Activated naive CD8-positive, alpha-beta T cell (primary cell): ENCODE measurements at regions not wholly inside any gene's neighbourhood (a gene's known extent, or its start where the extent isn't known, plus 50 kb on each side); places are given as distances from the start of the nearest gene placed in this dataset.

Experiments
- H3K27ac Mint-ChIP-seq: one replicate; pipeline ENCODE4 v1.8.0; 2021; ENCODE audit warnings: mixed read lengths
- H3K27me3 Mint-ChIP-seq: one replicate; pipeline ENCODE4 v1.8.0; 2021; ENCODE audit warnings: mixed read lengths
- H3K36me3 Mint-ChIP-seq: one replicate; pipeline ENCODE4 v1.8.0; 2021; ENCODE audit warnings: mixed read lengths
- H3K4me1 Mint-ChIP-seq: one replicate; pipeline ENCODE4 v1.8.0; 2021; ENCODE audit warnings: low read depth, mixed read lengths
- H3K4me3 Mint-ChIP-seq: one replicate; pipeline ENCODE4 v1.8.0; 2021; ENCODE audit warnings: mild to moderate bottlenecking, mixed read lengths
- H3K9me3 Mint-ChIP-seq: one replicate; pipeline ENCODE4 v1.8.0; 2021; ENCODE audit warnings: low read depth, mixed read lengths

GRCh38 chr22:49571326-49571725, 256.3 kb downstream of the BRD1 start:
- H3K4me1 Mint-ChIP-seq, result no peaks in the 10 kb centered on the region
- no peak overlapping the region for H3K4me3 Mint-ChIP-seq
- H3K36me3 Mint-ChIP-seq, result peaks cover 6% of the 10 kb centered on the region
- H3K27ac Mint-ChIP-seq, result no peak overlapping the region
- H3K9me3 Mint-ChIP-seq, result no peaks in the 10 kb centered on the region
- H3K27me3 Mint-ChIP-seq, result no peaks in the 10 kb centered on the region

GRCh38 chr22:49570032-49570848, 257.4 kb downstream of the BRD1 start:
- Mint-ChIP-seq H3K36me3 (peaks cover 6% of the 10 kb centered on the region), H3K4me3 (no peak overlapping the region), H3K4me1 (no peaks in the 10 kb centered on the region), H3K9me3 (no peaks in the 10 kb centered on the region), H3K27ac (no peak overlapping the region), H3K27me3 (no peaks in the 10 kb centered on the region)

DNA sequence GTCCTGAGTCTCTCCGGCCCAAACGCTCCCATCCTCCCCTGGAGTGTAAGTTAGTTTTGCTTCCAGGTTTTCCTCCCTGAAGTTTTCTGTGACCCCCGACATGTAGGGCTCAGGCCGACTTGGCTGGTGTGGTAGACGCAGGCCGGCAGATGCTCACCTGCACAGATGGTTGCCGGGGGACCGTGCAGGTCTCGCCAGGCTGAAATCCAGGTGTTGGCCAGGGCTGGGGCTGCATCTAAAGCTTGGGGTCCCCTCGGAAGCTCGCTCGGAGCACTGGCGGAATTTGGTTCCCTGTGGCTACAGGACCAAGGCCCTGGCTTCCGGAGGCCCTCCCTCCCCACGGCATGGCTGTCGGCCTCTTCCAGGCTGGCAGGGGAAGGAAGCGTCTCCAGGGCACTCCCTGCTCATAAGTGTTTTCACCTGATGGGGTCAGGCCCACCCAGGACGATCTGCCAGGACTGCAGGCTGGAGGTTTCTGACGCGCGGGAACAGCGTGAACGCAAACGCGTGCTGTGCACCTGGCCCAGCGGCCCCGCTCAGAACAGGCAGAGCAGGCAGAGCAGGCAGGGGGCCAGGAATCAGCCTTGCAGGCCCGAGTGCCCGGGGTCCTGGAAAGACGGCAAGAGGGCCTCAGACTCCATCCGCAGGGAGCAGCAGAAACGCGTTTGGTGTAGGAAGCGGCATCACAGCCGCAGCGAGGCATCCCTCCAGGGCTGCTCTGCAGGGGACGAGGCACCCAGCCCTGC, 258.2 kb downstream of the BRD1 start:
- Mint-ChIP-seq H3K27me3 (no peaks in the 10 kb centered on the region), H3K27ac (no peak overlapping the region), H3K9me3 (no peaks in the 10 kb centered on the region), H3K4me1 (no peaks in the 10 kb centered on the region), H3K36me3 (peaks cover 6% of the 10 kb centered on the region), H3K4me3 (no peak overlapping the region)

- no peak overlapping the region for H3K4me3 Mint-ChIP-seq
- peaks cover 3% of the 10 kb centered on the region for H3K36me3 Mint-ChIP-seq
- no peaks in the 10 kb centered on the region for H3K4me1 Mint-ChIP-seq
- no peaks in the 10 kb centered on the region for H3K27me3 Mint-ChIP-seq
- no peak overlapping the region for H3K27ac Mint-ChIP-seq
- H3K9me3 Mint-ChIP-seq, result no peaks in the 10 kb centered on the region
These were observed 258.9 kb downstream of the BRD1 start for GRCh38 chr22:49568751-49569285.

DNA sequence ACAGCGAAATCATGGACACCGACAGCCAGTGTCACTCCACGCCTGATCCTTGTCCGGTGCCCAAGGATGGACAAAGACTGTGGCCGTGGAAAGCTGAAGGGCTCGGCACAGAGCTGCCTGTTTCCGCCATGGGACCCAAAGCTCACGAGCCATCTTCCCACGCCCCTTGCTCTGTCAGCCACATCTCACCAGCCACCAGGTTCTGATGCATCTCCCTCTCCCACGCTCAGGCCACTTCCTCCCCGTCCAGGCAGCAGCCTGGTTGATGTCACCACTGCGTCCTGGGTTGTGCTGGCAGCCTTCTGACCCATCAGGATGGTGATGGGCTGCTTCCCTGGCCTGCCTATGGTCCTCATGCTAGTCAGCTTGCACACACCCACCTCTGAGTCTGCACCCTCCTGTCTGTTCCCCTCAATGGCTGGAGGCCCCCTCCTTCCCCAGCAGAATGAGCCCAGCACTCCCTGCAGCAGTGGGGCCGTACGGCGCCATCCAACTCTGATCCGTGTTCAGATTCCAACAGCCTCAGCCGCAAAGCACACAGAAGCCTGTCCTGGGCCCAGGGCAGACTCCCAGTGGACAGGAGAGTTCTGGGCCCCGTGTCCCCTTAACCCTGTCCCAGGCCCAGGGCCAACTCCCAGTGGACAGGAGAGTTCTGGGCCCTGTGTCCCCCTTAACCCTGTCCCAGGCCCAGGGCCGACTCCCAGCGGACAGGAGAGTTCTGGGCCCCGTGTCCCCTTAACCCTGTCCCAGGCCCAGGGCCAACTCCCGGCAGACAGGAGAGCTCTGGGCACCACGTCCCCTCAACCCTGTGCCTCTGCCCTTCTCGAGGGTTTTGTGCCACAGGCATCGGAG, 259.5 kb downstream of the BRD1 start:
- Mint-ChIP-seq H3K36me3 (peaks cover 3% of the 10 kb centered on the region), H3K27me3 (no peaks in the 10 kb centered on the region), H3K9me3 (no peaks in the 10 kb centered on the region), H3K4me3 (no peak overlapping the region), H3K4me1 (no peaks in the 10 kb centered on the region), H3K27ac (no peak overlapping the region)

DNA sequence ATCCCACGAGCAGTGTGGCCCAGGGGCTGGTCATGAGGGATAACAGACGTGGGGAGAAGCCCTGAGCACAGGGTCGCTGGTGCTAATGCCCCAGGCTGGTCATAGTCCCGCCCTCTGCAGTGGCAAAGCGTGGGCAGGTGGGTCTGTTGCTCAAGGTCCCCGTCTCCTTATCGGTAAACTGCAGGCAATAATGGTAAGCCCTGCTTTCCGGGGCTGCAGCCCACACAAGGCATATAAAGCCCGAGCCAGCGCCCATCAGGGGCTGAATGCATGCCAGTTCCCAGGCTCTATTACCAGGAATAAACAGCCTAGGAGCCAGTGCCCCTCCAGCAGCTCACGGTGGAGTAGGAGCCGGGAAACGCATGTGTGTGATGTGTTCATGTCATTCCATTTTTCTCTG, 261.0 kb downstream of the BRD1 start:
- no peaks in the 10 kb centered on the region for H3K27me3 Mint-ChIP-seq
- no peaks in the 10 kb centered on the region for H3K9me3 Mint-ChIP-seq
- H3K4me1 Mint-ChIP-seq, result no peaks in the 10 kb centered on the region
- no peaks in the 10 kb centered on the region for H3K36me3 Mint-ChIP-seq
- no peak overlapping the region for H3K4me3 Mint-ChIP-seq
- no peak overlapping the region for H3K27ac Mint-ChIP-seq

GRCh38 chr22:49566141-49566541, 261.5 kb downstream of the BRD1 start:
- Mint-ChIP-seq H3K27me3 (no peaks in the 10 kb centered on the region), H3K4me3 (no peak overlapping the region), H3K27ac (no peak overlapping the region), H3K9me3 (peaks cover 4% of the 10 kb centered on the region), H3K36me3 (peaks cover 4% of the 10 kb centered on the region), H3K4me1 (no peaks in the 10 kb centered on the region)

DNA sequence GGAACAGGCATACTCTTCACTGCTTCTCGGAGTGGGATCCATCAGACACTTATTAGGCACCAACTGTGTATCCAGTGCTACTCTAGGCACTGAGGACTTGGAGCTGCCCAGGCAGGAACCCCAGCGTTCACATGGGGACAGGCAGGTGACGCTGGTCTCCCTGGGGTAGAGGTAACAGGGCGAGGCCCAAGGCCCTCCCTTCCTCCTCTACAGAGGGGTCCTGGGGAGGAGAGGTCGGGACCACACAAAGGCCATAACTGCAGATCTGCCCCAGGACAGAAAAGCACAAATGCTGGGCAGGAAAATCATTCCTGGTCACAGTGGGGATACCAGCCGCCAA, 262.2 kb downstream of the BRD1 start:
- Mint-ChIP-seq H3K36me3 (peaks cover 7% of the 10 kb centered on the region), H3K4me3 (no peak overlapping the region), H3K27ac (no peak overlapping the region), H3K4me1 (no peaks in the 10 kb centered on the region), H3K27me3 (no peaks in the 10 kb centered on the region), H3K9me3 (peaks cover 7% of the 10 kb centered on the region)

GRCh38 chr22:49564666-49565515, 262.8 kb downstream of the BRD1 start:
- Mint-ChIP-seq H3K4me3 (no peak overlapping the region), H3K36me3 (peaks cover 10% of the 10 kb centered on the region), H3K9me3 (peaks cover 11% of the 10 kb centered on the region), H3K27me3 (no peaks in the 10 kb centered on the region), H3K27ac (no peak overlapping the region), H3K4me1 (no peaks in the 10 kb centered on the region)

DNA sequence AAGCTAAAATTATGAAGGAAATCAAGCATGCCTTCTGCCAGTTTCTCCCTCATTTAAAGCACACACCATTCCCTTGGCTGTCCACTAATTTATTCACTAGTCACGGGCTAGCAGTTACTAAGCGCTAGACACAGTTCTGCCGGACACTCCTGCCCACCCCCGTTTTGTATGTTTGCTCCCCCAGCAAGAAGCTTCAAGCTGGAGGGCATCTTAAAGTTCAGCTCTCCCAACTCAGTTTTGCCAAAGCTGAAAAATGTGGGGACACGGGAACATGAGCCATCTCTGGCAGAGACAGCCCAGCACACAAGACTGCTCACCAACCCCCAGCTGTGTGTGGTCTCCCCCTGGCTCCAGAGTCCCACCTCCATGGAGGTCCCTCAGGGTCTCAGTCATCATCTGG, 263.6 kb downstream of the BRD1 start:
- H3K27me3 Mint-ChIP-seq, result no peaks in the 10 kb centered on the region
- H3K9me3 Mint-ChIP-seq, result peaks cover 11% of the 10 kb centered on the region
- no peaks in the 10 kb centered on the region for H3K4me1 Mint-ChIP-seq
- peaks cover 10% of the 10 kb centered on the region for H3K36me3 Mint-ChIP-seq
- H3K4me3 Mint-ChIP-seq, result no peak overlapping the region
- no peak overlapping the region for H3K27ac Mint-ChIP-seq

GRCh38 chr22:49562685-49563249, 264.9 kb downstream of the BRD1 start:
- Mint-ChIP-seq H3K4me3 (no peak overlapping the region), H3K27ac (no peak overlapping the region), H3K4me1 (no peaks in the 10 kb centered on the region), H3K9me3 (peaks cover 16% of the 10 kb centered on the region), H3K36me3 (peaks cover 16% of the 10 kb centered on the region), H3K27me3 (no peaks in the 10 kb centered on the region)

GRCh38 chr22:49561976-49562375, 265.7 kb downstream of the BRD1 start:
- Mint-ChIP-seq H3K9me3 (peaks cover 20% of the 10 kb centered on the region), H3K4me1 (no peaks in the 10 kb centered on the region), H3K4me3 (no peak overlapping the region), H3K27ac (no peak overlapping the region), H3K27me3 (no peaks in the 10 kb centered on the region), H3K36me3 (peaks cover 20% of the 10 kb centered on the region)

DNA sequence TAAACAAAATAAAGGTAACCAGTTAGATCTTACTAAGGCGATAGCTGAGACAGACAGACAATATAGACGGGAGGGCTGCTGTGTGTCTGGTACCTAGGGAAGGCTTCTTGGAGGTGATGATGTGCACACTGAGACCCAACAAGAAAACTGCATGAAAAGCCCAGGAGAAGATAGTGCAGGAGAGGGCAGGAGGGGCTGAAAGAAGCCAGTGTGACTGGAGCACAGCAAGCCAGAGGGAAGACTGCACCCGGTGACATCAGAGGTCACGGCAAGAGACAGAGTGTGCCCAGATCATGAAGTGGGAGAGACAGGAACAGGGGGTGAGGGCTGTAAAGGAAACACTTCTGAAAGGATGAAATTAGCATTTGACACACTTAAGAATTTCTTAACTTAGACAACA, 266.3 kb downstream of the BRD1 start:
- H3K27me3 Mint-ChIP-seq, result no peaks in the 10 kb centered on the region
- no peaks in the 10 kb centered on the region for H3K4me1 Mint-ChIP-seq
- H3K36me3 Mint-ChIP-seq, result peaks cover 20% of the 10 kb centered on the region
- H3K27ac Mint-ChIP-seq, result no peak overlapping the region
- no peak overlapping the region for H3K4me3 Mint-ChIP-seq
- peaks cover 20% of the 10 kb centered on the region for H3K9me3 Mint-ChIP-seq

DNA sequence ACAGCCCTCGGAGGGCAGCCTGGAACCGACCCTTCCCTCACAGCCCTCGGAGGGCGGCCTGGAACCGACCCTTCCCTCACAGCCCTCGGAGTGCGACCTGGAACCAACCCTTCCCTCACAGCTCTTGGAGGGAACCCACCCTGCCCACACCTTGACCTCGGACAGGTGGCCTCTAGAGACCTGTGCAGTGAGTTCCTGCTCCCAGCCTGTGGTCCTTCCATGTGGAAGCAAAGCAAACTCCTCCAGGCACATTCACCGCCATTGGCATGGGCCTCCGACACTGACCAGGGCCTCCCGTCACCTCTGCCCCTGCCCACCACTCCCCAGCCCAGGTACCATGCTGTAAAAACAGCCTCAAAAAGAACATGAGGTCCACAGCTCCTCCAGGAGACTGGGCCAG, 272.1 kb downstream of the BRD1 start:
- no peak overlapping the region for H3K27ac Mint-ChIP-seq
- no peaks in the 10 kb centered on the region for H3K4me1 Mint-ChIP-seq
- H3K36me3 Mint-ChIP-seq, result peaks cover 18% of the 10 kb centered on the region
- peaks cover 14% of the 10 kb centered on the region for H3K9me3 Mint-ChIP-seq
- H3K4me3 Mint-ChIP-seq, result no peak overlapping the region
- H3K27me3 Mint-ChIP-seq, result no peaks in the 10 kb centered on the region
